SH-SY5Y (cell line): ENCODE measurements at regions not wholly inside any gene's neighbourhood (a gene's known extent, or its start where the extent isn't known, plus 50 kb on each side); places are given as distances from the start of the nearest gene placed in this dataset.

ENCODE experiments used
- GATA2 ChIP-seq: IDR thresholded peaks from 2 replicates; pipeline ENCODE4 v1.6.1; 2011; ENCODE audit warnings: mild to moderate bottlenecking, low read depth, low read length
- GATA3 ChIP-seq: IDR thresholded peaks from 2 replicates; pipeline ENCODE4 v1.6.1; 2011; ENCODE audit warnings: low read depth, mild to moderate bottlenecking, low read length, moderate library complexity

- TF ChIP-seq GATA2 (no peak), GATA3 (no peak)
These were observed 275.4 kb upstream of the PFKP start for GRCh38 chr10:2791774-2792443.
